Glutamatergic neuron (in vitro differentiated cells): ENCODE measurements at regions not wholly inside any gene's neighbourhood (a gene's known extent, or its start where the extent isn't known, plus 50 kb on each side); places are given as distances from the start of the nearest gene placed in this dataset.
"Not testable (repeated sequence)": the region's sequence is repeated elsewhere in the genome, so short reads cannot be mapped to it uniquely, and the experiment has no call there.

Experiments
- DNase-seq: peaks from one replicate; pipeline ENCODE4 v3.0.0; 2022
- H3K27ac Mint-ChIP-seq: one replicate; pipeline ENCODE4 v1.8.0; 2020; ENCODE audit warnings: mild to moderate bottlenecking, mixed read lengths, inconsistent platforms; ENCODE audit not compliant: unreplicated experiment
- H3K27me3 Mint-ChIP-seq: one replicate; pipeline ENCODE4 v1.8.0; 2020; ENCODE audit warnings: mild to moderate bottlenecking, moderate library complexity, mixed read lengths, inconsistent platforms; ENCODE audit not compliant: unreplicated experiment
- H3K36me3 Mint-ChIP-seq: one replicate; pipeline ENCODE4 v1.8.0; 2020; ENCODE audit warnings: mild to moderate bottlenecking, mixed read lengths, inconsistent platforms; ENCODE audit not compliant: unreplicated experiment
- H3K4me1 Mint-ChIP-seq: one replicate; pipeline ENCODE4 v1.8.0; 2020; ENCODE audit warnings: mild to moderate bottlenecking, low read depth, mixed read lengths, inconsistent platforms; ENCODE audit not compliant: unreplicated experiment
- H3K4me3 Mint-ChIP-seq: one replicate; pipeline ENCODE4 v1.8.0; 2020; ENCODE audit warnings: mild to moderate bottlenecking, mixed read lengths, inconsistent platforms; ENCODE audit not compliant: unreplicated experiment
- H3K9me3 Mint-ChIP-seq: one replicate; pipeline ENCODE4 v1.8.0; 2020; ENCODE audit warnings: mild to moderate bottlenecking, moderate library complexity, mixed read lengths, inconsistent platforms; ENCODE audit not compliant: unreplicated experiment
- TF ChIP-seq, protein P1 (sequence below): fragments of 200-600 bp; sonication (generic); IDR thresholded peaks from one replicate; pipeline ENCODE4 v1.5.0; 2021; ENCODE audit not compliant: partially characterized antibody, unreplicated experiment

- peaks cover 1% of the 10 kb centered on the region for H3K27me3 Mint-ChIP-seq
- TF ChIP-seq, protein P1, sequence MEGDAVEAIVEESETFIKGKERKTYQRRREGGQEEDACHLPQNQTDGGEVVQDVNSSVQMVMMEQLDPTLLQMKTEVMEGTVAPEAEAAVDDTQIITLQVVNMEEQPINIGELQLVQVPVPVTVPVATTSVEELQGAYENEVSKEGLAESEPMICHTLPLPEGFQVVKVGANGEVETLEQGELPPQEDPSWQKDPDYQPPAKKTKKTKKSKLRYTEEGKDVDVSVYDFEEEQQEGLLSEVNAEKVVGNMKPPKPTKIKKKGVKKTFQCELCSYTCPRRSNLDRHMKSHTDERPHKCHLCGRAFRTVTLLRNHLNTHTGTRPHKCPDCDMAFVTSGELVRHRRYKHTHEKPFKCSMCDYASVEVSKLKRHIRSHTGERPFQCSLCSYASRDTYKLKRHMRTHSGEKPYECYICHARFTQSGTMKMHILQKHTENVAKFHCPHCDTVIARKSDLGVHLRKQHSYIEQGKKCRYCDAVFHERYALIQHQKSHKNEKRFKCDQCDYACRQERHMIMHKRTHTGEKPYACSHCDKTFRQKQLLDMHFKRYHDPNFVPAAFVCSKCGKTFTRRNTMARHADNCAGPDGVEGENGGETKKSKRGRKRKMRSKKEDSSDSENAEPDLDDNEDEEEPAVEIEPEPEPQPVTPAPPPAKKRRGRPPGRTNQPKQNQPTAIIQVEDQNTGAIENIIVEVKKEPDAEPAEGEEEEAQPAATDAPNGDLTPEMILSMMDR, result no peak
- H3K27ac Mint-ChIP-seq, result no peak overlapping the region
- no peaks in the 10 kb centered on the region for H3K4me1 Mint-ChIP-seq
- no peaks in the 10 kb centered on the region for H3K36me3 Mint-ChIP-seq
- no peak for DNase-seq
- H3K4me3 Mint-ChIP-seq, result no peak overlapping the region
- no peaks in the 10 kb centered on the region for H3K9me3 Mint-ChIP-seq
Observed at GRCh38 chr7:104264285-104264684, 56.5 kb upstream of the ORC5 start.

DNA sequence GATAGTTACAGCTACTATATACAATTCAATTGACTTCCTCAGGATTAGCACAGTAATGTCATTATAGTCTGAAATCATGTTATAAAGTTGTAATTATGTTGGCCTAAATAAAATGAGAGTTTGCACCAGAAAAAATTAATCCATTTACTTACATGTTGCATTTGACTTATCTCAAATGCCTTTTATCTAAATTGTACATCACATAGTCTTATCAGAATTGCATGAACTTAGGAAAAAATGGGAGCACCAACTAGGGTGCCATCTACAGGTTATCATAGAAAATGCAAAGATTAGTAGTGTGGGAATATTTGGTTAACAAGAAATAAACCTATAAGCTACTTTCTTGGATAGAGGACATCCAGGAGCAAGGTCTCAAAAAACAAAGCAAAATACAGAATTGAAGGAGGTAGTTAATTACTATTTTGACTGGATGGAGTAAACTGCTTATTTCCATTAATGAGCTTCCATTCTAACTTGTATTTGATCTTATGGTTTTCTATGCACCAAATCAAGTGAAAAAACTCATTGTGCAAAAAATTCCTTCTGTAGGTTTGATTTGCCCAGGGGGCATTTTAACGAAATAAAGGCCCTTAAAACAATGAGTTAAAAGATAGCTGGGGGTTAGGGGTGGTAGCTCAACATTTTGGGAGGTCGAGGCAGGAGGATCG lies 60.0 kb upstream of the ORC5 start:
- TF ChIP-seq, protein P1, result peak; percentile 59
- no peaks in the 10 kb centered on the region for H3K4me1 Mint-ChIP-seq
- H3K36me3 Mint-ChIP-seq, result no peaks in the 10 kb centered on the region
- no peak for DNase-seq
- peaks cover 1% of the 10 kb centered on the region for H3K27me3 Mint-ChIP-seq
- H3K9me3 Mint-ChIP-seq, result no peaks in the 10 kb centered on the region
- H3K27ac Mint-ChIP-seq, result no peak overlapping the region
- H3K4me3 Mint-ChIP-seq, result no peak overlapping the region

GRCh38 chr7:104271948-104272347 lies 56.5 kb upstream of the LHFPL3 start:
- no peak for DNase-seq
- Mint-ChIP-seq H3K9me3 (peaks cover 2% of the 10 kb centered on the region), H3K4me1 (no peaks in the 10 kb centered on the region), H3K27ac (no peak overlapping the region), H3K36me3 (peaks cover 5% of the 10 kb centered on the region), H3K4me3 (no peak overlapping the region), H3K27me3 (peaks cover 1% of the 10 kb centered on the region)
- TF ChIP-seq, protein P1, result no peak

GRCh38 chr7:104272767-104273384 lies 55.5 kb upstream of the LHFPL3 start:
- Mint-ChIP-seq H3K27ac (no peak overlapping the region), H3K9me3 (peaks cover 2% of the 10 kb centered on the region), H3K4me3 (no peak overlapping the region), H3K36me3 (peaks cover 5% of the 10 kb centered on the region), H3K27me3 (peaks cover under 1% of the 10 kb centered on the region), H3K4me1 (no peaks in the 10 kb centered on the region)
- no peak for DNase-seq
- TF ChIP-seq, protein P1, result peak; percentile 50

DNA sequence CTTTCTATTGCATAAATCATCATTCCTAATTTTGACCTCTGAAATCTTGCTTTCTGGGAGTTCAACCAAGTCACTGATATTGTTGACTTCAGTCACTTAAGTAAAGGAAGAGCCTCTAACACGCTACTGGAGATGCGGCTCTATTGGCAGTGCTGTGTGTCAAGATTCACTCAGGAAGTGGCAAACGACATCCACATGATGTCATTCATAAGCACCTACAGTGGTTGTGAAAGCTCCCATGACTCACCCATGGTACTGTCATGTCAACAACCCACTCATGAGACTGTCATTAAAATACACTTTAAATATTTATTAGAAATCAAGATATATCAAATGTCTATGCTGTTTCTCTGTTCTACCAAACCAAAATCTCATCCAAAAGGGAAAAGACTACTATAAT lies 52.5 kb upstream of the LHFPL3 start:
- Mint-ChIP-seq H3K9me3 (peaks cover 4% of the 10 kb centered on the region), H3K36me3 (peaks cover 5% of the 10 kb centered on the region), H3K27ac (no peak overlapping the region), H3K4me3 (no peak overlapping the region), H3K27me3 (no peaks in the 10 kb centered on the region), H3K4me1 (no peaks in the 10 kb centered on the region)
- DNase-seq, result no peak
- TF ChIP-seq, protein P1, result no peak

DNA sequence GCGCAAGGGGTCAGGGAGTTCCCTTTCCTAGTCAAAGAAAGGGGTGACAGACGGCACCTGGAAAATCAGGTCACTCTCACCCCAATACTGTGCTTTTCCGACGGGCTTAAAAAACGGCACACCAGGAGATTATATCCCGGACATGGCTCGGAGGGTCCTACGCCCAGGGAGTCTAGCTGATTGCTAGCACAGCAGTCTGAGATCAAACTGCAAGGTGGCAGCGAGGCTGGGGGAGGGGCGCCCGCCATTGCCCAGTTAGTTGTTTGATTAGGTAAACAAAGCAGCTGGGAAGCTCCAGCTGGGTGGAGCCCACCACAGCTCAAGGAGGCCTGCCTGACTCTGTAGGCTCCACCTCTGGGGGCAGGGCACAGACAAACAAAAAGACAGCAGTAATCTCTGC lies 51.7 kb upstream of the LHFPL3 start:
- not testable (repeated sequence) for H3K36me3 Mint-ChIP-seq, H3K27ac Mint-ChIP-seq, H3K9me3 Mint-ChIP-seq, H3K4me3 Mint-ChIP-seq, H3K27me3 Mint-ChIP-seq, DNase-seq, H3K4me1 Mint-ChIP-seq
